ENCODE measurements at regions not wholly inside any gene's neighbourhood (a gene's known extent, or its start where the extent isn't known, plus 50 kb on each side); places are given as distances from the start of the nearest gene placed in this dataset.

DNA sequence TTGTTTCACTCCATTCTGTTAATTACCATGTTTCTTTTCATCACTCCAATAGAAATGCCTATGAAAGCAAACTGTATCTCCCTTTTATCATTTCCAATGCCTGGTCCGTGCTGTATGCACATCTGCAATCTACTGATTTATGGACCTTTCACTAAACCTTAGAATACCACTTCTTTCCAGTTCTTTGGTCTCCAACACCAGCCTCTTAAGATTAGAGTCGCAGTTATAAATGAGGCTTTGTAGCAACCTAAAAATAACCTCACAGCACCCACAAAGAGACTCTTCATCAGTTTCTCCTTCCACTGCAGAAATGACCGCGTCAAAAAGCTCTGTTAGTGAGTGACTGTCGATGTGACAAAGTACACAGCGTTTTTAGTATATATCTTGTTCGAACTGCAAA is 282.6 kb downstream of the ADGRA3 start:
- ATAC-seq = no peak
- Histone ChIP-seq H3K9ac (ENCODE audit: insufficient read depth, low read depth, low read length) (no peak overlapping the region), H3K4me1 (ENCODE audit: insufficient read depth, low read length) (peaks cover 6% of the 10 kb centered on the region), H3K36me3 (replicated peaks in 1 of 2; ENCODE audit: control insufficient read depth in 1 of 2, insufficient read depth in 2 of 2, low read length in 2 of 2) (no peaks in the 10 kb centered on the region), H3K27me3 (ENCODE audit: control insufficient read depth in 1 of 2, insufficient read depth in 2 of 2, low read length in 2 of 2) (no peaks in the 10 kb centered on the region), H3K4me2 (ENCODE audit: low read depth, low read length) (no peak overlapping the region), H3K79me2 (ENCODE audit: insufficient read depth, low read length) (no peaks in the 10 kb centered on the region), H2AFZ (ENCODE audit: low read length) (no peak overlapping the region), H3K27ac (ENCODE audit: extremely low read length, insufficient read depth, low read length) (no peak overlapping the region), H3K9me3 (ENCODE audit: low read length) (no peaks in the 10 kb centered on the region), H3K4me3 (replicated peaks in 1 of 3; ENCODE audit: insufficient read depth in 1 of 3, low read depth in 2 of 3, low read length in 3 of 3) (no peak overlapping the region), H4K20me1 (ENCODE audit: insufficient read depth, low read length) (no peaks in the 10 kb centered on the region)
- WGBS (ENCODE audit: low lambda C conversion rate) = 15% methylated on average over 7 of the region's 7 CpGs
- ChIA-PET CTCF (ENCODE audit: low intra/inter-chr PET ratio, low total read pairs) (no interaction called here), POLR2A (no interaction called here)
- in situ Hi-C loops (cut with HindIII; ENCODE audit: extremely low pct_ligation_motif_present, low pct_unique_long_range_greater_than_20kb) (no loop called here), intact Hi-C loops (cut with micrococcal nuclease; ENCODE audit: unreplicated experiment) (loop anchor here (10.0 kb wide), 1 partner anchor 102 kb away; no protein-coding TSS in a partner anchor)
- BruUV-seq (replicated peaks) = no TSS peak
- no peak for DNase-seq (ENCODE audit: low spot score)
- TF ChIP-seq RFXANK (CRISPR knock-in tag; IDR thresholded peaks at IDR 0.05) = no peak
- TF ChIP-seq SP2 (CRISPR knock-in tag; IDR thresholded peaks at IDR 0.05) = no peak
- no peak for TF ChIP-seq PBX3 (CRISPR knock-in tag; IDR thresholded peaks at IDR 0.05; ENCODE audit: borderline replicate concordance)
- TF ChIP-seq KAT2B (IDR thresholded peaks at IDR 0.05; ENCODE audit: borderline replicate concordance, low read depth, low read length) = no peak
- TF ChIP-seq ZSCAN22 (CRISPR knock-in tag; IDR thresholded peaks at IDR 0.05) = no peak
- TF ChIP-seq SP140L (CRISPR knock-in tag; IDR thresholded peaks at IDR 0.05; ENCODE audit: borderline replicate concordance) = no peak
- no peak for TF ChIP-seq U2AF1 (optimal IDR thresholded peaks at IDR 0.05; ENCODE audit: low read depth, low read length)
- FAIRE-seq = no peak

DNA sequence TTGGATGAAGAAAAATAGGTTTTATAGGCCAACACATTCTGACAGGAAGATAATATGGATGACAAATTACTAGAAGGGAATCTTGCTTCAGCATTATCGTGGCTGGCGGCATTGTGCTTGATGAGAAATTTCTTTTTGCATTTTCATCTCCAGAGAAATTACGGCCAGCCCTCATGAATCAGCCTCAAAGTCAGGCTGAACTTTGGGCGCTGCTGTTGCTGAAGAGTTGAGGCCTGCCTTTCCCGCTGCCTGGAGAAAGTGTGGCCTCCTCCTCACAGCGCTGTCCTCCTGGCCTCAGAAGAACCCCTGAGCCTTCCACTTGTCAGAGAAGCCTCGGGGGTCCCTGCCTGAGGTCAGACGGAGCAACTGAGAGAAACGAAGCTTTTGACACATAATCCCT is 272.4 kb upstream of the KCNIP4 start:
- H3K4me3 ChIP-seq (replicated peaks in 1 of 3; ENCODE audit: insufficient read depth in 1 of 3, low read depth in 2 of 3, low read length in 3 of 3) = no peak overlapping the region
- CTCF ChIA-PET (ENCODE audit: low intra/inter-chr PET ratio, low total read pairs) = no interaction called here
- WGBS (ENCODE audit: low lambda C conversion rate) = 27% methylated on average over 8 of the region's 9 CpGs
- H3K27ac ChIP-seq (ENCODE audit: extremely low read length, insufficient read depth, low read length) = no peak overlapping the region
- ATAC-seq (no peak), DNase-seq (ENCODE audit: low spot score) (no peak), FAIRE-seq (no peak)
- POLR2A ChIA-PET = no interaction called here
- BruUV-seq (replicated peaks) = no TSS peak
- no peaks in the 10 kb centered on the region for H3K36me3 ChIP-seq (replicated peaks in 1 of 2; ENCODE audit: control insufficient read depth in 1 of 2, insufficient read depth in 2 of 2, low read length in 2 of 2)
- no peaks in the 10 kb centered on the region for H3K4me1 ChIP-seq (ENCODE audit: insufficient read depth, low read length)
- no peaks in the 10 kb centered on the region for H3K79me2 ChIP-seq (ENCODE audit: insufficient read depth, low read length)
- H3K9ac ChIP-seq (ENCODE audit: insufficient read depth, low read depth, low read length) = no peak overlapping the region
- in situ Hi-C loops (cut with HindIII; ENCODE audit: extremely low pct_ligation_motif_present, low pct_unique_long_range_greater_than_20kb) (no loop called here), intact Hi-C loops (cut with micrococcal nuclease; ENCODE audit: unreplicated experiment) (no loop called here)
- H3K9me3 ChIP-seq (ENCODE audit: low read length) = no peaks in the 10 kb centered on the region
- H3K27me3 ChIP-seq (ENCODE audit: control insufficient read depth in 1 of 2, insufficient read depth in 2 of 2, low read length in 2 of 2) = no peaks in the 10 kb centered on the region
- no peaks in the 10 kb centered on the region for H4K20me1 ChIP-seq (ENCODE audit: insufficient read depth, low read length)
- H3K4me2 ChIP-seq (ENCODE audit: low read depth, low read length) = no peak overlapping the region
- H2AFZ ChIP-seq (ENCODE audit: low read length) = no peak overlapping the region
- no peak for TF ChIP-seq E2F2 (CRISPR knock-in tag; IDR thresholded peaks at IDR 0.05; ENCODE audit: borderline replicate concordance)
- TF ChIP-seq, protein P1, sequence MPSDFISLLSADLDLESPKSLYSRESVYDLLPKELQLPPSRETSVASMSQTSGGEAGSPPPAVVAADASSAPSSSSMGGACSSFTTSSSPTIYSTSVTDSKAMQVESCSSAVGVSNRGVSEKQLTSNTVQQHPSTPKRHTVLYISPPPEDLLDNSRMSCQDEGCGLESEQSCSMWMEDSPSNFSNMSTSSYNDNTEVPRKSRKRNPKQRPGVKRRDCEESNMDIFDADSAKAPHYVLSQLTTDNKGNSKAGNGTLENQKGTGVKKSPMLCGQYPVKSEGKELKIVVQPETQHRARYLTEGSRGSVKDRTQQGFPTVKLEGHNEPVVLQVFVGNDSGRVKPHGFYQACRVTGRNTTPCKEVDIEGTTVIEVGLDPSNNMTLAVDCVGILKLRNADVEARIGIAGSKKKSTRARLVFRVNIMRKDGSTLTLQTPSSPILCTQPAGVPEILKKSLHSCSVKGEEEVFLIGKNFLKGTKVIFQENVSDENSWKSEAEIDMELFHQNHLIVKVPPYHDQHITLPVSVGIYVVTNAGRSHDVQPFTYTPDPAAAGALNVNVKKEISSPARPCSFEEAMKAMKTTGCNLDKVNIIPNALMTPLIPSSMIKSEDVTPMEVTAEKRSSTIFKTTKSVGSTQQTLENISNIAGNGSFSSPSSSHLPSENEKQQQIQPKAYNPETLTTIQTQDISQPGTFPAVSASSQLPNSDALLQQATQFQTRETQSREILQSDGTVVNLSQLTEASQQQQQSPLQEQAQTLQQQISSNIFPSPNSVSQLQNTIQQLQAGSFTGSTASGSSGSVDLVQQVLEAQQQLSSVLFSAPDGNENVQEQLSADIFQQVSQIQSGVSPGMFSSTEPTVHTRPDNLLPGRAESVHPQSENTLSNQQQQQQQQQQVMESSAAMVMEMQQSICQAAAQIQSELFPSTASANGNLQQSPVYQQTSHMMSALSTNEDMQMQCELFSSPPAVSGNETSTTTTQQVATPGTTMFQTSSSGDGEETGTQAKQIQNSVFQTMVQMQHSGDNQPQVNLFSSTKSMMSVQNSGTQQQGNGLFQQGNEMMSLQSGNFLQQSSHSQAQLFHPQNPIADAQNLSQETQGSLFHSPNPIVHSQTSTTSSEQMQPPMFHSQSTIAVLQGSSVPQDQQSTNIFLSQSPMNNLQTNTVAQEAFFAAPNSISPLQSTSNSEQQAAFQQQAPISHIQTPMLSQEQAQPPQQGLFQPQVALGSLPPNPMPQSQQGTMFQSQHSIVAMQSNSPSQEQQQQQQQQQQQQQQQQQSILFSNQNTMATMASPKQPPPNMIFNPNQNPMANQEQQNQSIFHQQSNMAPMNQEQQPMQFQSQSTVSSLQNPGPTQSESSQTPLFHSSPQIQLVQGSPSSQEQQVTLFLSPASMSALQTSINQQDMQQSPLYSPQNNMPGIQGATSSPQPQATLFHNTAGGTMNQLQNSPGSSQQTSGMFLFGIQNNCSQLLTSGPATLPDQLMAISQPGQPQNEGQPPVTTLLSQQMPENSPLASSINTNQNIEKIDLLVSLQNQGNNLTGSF (CRISPR knock-in tag; IDR thresholded peaks at IDR 0.05) = no peak
- no peak for TF ChIP-seq ZNF264 (CRISPR knock-in tag; IDR thresholded peaks at IDR 0.05)
- TF ChIP-seq SMC3 (IDR thresholded peaks at IDR 0.05; ENCODE audit: low read length) = no peak
- TF ChIP-seq BRD4 (CRISPR knock-in tag; IDR thresholded peaks at IDR 0.05) = no peak
